ENCODE measurements at regions not wholly inside any gene's neighbourhood (a gene's known extent, or its start where the extent isn't known, plus 50 kb on each side); places are given as distances from the start of the nearest gene placed in this dataset.

DNA sequence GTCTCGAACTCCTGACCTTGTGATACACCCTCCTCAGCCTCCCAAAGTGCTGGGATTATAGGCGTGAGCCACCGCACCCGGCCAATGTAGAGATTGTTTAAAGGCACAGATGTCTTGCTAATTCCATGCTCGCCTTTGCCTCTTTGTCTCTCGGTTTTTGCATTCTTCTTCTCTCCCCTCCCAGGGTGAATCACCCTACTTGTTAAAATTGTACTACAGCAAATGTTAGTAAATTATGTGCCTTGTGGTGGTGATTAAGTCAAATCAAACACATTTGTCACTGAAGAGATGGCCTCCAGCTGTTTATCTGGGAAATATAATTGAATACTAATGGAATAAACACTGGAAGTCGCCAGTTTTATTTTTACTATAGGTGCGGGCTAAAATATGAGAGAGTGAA is 384.4 kb upstream of the AUTS2 start:
- no peak for TF ChIP-seq POLR2A (IDR thresholded peaks at IDR 0.05; ENCODE audit: low read depth)
- TF ChIP-seq, protein P1, sequence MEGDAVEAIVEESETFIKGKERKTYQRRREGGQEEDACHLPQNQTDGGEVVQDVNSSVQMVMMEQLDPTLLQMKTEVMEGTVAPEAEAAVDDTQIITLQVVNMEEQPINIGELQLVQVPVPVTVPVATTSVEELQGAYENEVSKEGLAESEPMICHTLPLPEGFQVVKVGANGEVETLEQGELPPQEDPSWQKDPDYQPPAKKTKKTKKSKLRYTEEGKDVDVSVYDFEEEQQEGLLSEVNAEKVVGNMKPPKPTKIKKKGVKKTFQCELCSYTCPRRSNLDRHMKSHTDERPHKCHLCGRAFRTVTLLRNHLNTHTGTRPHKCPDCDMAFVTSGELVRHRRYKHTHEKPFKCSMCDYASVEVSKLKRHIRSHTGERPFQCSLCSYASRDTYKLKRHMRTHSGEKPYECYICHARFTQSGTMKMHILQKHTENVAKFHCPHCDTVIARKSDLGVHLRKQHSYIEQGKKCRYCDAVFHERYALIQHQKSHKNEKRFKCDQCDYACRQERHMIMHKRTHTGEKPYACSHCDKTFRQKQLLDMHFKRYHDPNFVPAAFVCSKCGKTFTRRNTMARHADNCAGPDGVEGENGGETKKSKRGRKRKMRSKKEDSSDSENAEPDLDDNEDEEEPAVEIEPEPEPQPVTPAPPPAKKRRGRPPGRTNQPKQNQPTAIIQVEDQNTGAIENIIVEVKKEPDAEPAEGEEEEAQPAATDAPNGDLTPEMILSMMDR (IDR thresholded peaks at IDR 0.05): no peak
- TF ChIP-seq EP300 (IDR thresholded peaks at IDR 0.05): no peak
- TF ChIP-seq POLR2AphosphoS5 (IDR thresholded peaks at IDR 0.05): no peak

Data from esophagus muscularis mucosa (tissue), 4 donors.